Epidermal melanocyte (primary cell): ENCODE measurements at regions not wholly inside any gene's neighbourhood (a gene's known extent, or its start where the extent isn't known, plus 50 kb on each side); places are given as distances from the start of the nearest gene placed in this dataset.
"Not testable (repeated sequence)": the region's sequence is repeated elsewhere in the genome, so short reads cannot be mapped to it uniquely, and the experiment has no call there.

Source experiments
- DNase-seq: peaks from one replicate; pipeline ENCODE4 v3.0.0; 2011; ENCODE audit warnings: low spot score; ENCODE audit not compliant: insufficient read length

- no peak for DNase-seq
Measured at GRCh38 chr10:3661271-3661670, 123.7 kb downstream of the KLF6 start.

GRCh38 chr10:3660753-3661152, 124.3 kb downstream of the KLF6 start:
- DNase-seq = no peak

DNA sequence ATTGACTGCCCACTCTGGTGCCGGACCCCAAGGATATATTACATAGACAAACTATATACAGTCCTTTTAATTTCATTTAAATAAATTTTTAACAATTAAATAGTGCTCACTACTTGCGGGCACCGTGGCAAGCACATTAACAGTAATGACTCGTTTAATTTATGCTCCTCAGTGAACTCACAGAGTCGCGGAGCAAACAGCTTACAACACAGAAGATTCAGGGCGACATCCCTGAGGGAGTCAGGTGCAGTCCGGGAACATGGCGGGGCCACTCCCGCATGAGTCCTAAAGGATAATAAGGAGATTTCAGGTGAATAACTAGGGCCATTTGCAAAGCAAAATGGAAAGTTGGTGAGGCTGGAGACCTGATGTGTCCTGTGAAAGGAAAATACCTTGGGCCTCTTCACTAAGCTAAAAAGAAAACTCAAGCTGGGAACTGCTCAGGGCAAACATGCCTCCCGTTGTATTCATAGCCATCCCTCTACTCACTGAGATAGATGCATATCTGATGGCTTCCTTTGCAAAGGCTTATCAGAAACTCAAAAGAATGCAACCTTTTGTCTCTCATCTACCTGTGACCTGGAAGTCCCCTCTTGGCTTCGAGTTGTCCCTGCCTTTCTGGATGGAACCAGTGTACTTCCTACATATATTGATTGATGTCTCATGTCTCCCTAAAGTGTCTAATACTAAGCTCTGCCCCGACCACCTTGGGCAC, 125.6 kb downstream of the KLF6 start:
- no peak for DNase-seq

DNA sequence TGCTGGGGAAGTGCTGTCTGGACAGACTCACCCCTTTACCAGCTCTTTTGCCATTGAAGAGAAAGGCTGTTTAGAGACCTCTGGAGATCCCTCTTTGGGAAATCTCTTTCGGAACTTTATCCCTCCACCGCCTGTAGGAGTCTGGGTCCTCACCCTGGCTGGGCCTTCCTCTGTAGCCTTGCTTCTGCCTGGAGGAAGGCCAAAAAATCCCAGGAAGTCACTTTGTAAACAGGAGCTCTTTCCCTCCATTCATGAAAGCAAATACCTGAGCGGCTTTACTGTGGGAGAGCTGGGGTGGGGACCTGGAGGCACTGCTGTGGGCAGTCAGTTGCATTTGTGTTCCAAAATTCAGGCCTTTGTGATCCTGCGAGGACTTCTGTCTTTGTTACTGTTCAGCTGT, 126.2 kb downstream of the KLF6 start:
- DNase-seq = no peak

- DNase-seq = no peak
Measured at GRCh38 chr10:3656214-3656613, 128.8 kb downstream of the KLF6 start.

GRCh38 chr10:3655528-3655927, 129.5 kb downstream of the KLF6 start:
- no peak for DNase-seq

DNA sequence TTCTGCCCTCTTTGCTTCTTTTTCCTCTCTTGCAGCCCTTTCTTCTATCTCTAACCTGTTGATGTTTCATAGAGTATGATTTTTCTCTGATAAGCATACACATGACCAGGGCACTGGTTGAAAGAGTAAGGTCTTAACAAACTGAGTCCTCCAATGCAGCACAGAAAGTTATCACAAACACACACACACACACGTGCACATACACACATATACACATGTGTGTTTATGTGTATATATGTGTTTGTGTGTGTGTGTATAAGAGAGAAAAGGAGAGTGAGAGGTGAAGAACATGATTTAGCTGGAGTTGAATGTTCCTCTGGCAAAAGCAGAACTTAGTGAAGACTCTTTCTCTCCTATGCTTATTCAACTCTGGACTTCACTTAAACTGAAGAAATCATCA, 130.0 kb downstream of the KLF6 start:
- DNase-seq = no peak

DNA sequence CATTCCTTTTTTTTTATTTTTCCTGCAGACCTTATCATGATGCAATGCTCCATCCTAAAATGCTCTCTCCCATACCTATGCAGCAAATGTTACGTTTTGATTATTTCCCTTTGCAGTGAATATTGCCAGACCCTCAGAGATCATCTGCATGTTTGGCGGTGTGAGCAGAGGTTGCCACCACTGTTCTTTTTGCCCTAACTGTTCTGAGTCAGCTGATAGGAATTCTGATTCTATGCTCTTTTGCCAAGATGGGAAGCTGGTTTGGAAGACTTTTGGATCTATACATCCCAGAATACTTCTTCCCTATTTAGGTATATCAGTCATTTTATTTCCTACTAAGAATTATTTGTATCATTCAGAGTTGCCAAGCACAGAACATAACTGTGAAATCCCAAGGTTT, 130.5 kb downstream of the KLF6 start:
- DNase-seq = no peak

- not testable (repeated sequence) for DNase-seq
Measured at GRCh38 chr10:3653303-3653702, 131.7 kb downstream of the KLF6 start.

GRCh38 chr10:3652886-3653285, 132.1 kb downstream of the KLF6 start:
- no peak for DNase-seq

DNA sequence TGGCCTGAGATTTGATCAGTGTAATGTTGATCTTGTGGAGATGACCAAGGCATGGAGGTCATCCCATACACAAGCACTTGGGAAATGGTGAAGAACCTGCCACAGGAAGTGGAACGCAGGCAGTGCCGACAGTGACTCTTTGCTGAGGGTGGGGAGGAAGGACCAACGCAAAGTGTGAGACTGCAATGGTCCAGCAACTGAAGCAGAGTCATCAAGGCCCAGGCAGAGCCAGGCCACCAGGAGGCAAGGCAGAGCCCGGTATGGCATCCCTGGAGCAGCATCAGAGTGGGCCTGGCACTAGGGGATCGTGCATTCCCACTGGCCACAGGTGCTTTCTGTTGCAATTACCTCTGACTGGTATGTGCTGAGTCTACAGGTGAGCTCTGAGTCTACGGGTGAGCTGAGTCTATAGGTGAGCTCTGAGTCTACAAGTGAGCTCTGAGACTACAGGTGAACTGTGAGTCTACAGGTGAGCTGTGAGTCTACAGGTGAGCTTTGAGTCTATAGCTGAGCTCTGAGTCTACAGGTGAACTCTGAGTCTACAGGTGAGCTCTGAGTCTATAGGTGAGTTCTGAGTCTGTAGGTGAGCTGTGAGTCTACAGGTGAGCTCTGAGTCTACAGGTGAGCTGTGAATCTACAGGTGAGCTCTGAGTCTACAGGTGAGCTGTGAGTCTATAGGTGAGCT, 132.9 kb downstream of the KLF6 start:
- DNase-seq = no peak

- DNase-seq = no peak
Measured at GRCh38 chr10:3648576-3648975, 136.4 kb downstream of the KLF6 start.

- no peak for DNase-seq
Measured at GRCh38 chr10:3648170-3648569, 136.8 kb downstream of the KLF6 start.

DNA sequence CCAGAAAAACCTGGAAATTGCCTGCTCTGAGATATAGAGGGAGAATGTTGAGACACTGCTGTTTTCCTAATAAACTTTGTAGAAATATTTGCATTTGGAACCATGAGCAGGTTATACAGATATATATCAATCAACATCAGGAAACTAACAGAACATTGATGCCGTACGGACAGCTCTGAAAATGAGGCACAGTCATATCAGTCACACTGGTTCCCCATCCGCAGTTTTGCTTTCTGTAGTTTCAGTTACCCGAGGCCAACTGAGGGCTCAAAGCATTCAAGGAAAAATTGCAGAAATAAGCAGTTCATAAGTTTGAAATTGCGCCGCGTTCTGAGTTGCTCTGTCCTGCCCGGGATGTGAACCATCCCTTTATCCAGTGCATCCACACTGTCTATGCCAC, 137.9 kb downstream of the KLF6 start:
- DNase-seq = no peak

DNA sequence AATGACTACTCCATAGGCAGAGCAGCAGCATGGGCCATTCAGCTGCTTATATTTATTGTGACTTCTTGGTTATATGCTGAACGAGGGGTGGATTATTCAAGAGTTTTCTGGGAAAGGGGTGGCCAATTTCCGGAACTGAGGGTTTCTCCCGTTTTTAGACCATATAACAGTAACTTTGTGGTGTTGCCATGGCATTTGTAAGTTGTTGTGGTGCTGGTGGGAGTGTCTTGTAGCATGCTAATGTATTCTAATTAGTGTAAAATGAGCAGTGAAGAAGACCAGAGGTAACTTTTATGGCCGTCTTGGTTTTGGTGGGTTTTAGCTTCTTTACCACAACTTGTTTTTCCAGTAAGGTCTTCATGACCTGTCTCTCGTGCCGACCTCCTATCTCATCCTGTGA, 139.6 kb downstream of the KLF6 start:
- no peak for DNase-seq

DNA sequence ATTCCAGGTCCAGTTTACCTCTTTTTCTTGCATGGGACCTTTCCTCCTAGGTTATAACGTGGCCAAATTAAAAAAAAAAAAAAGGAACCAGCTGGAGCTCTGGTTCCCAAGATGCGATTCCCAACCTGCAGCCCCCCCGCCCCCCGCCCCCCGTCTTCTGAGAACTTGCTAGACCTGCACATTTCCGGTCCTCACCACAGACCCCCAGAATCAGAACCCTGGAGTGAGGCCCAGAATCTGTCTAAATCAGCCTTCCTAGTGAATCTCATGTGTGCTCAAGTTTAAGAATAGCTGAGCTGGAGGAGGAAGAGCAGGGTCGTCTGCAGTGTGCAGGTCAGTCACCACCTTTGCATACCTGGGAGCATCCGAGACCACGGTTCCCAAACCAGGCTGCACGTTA, 144.2 kb downstream of the KLF6 start:
- no peak for DNase-seq

GRCh38 chr10:3639546-3639945, 145.5 kb downstream of the KLF6 start:
- DNase-seq = no peak

- no peak for DNase-seq
Measured at GRCh38 chr10:3636356-3637181, 148.4 kb downstream of the KLF6 start.

GRCh38 chr10:3635697-3636096, 149.3 kb downstream of the KLF6 start:
- DNase-seq = no peak

DNA sequence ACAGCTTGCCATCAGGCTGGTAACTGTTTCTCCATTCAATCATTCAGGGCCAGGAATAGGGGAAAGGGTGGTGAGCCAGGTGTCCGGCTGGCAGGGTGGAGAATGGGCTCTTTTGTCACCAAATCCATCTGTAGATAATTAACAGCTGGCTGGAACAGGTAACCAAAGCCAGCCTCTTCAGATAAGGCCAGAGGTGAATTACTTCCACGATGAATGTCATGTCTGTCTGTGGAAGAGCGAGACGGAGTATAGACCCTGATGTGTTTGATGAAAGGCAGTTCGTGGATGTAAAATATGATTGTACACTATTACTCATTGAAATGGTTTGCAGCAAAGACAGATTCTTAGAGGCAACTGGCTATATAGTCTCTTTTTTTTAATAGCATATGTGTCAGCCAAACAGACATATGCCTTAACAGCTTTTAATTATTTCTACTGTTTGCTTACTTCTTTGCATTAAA, 149.8 kb downstream of the KLF6 start:
- DNase-seq = no peak

GRCh38 chr10:3634646-3635045, 150.4 kb downstream of the KLF6 start:
- DNase-seq = not testable (repeated sequence)

- no peak for DNase-seq
Measured at GRCh38 chr10:3631701-3632330, 153.2 kb downstream of the KLF6 start.
